Psoas muscle (tissue), 7 donors: ENCODE measurements at regions not wholly inside any gene's neighbourhood (a gene's known extent, or its start where the extent isn't known, plus 50 kb on each side); places are given as distances from the start of the nearest gene placed in this dataset.

ENCODE experiments used
- ATAC-seq, 4 donors: fragments of 200-7000 bp; cut with Tn5 transposase; one replicate each; pipeline ENCODE4 v1.9.1; 2020; ENCODE audit warnings: moderate library complexity in 3 of 4, mild to moderate bottlenecking in 2 of 4
- DNase-seq, 2 donors: peaks; one replicate each; pipeline ENCODE4 v3.0.0-alpha.2; 2020
- H3K27ac ChIP-seq: fragments of 200-600 bp; one replicate; pipeline ENCODE4 v1.8.0; 2022
- H3K27me3 ChIP-seq, 3 donors: fragments of 200-600 bp in 1 of 3; one replicate each; pipeline versions ENCODE4 v1.6.1 to v1.8.0; 2013 to 2022; ENCODE audit warnings: low read length in 2 of 3, mild to moderate bottlenecking in 2 of 3, moderate library complexity in 1 of 3; ENCODE audit not compliant: insufficient read depth in 3 of 3
- H3K36me3 ChIP-seq, 2 donors: fragments of 200-600 bp in 1 of 2; one replicate each; pipeline versions ENCODE4 v1.6.1 to v1.8.0; 2013 to 2022; ENCODE audit warnings: low read depth in 1 of 2, mild to moderate bottlenecking in 1 of 2, moderate library complexity in 1 of 2; ENCODE audit not compliant: insufficient read depth in 1 of 2
- H3K4me1 ChIP-seq: fragments of 200-600 bp; one replicate; pipeline ENCODE4 v1.8.0; 2022
- H3K4me3 ChIP-seq: fragments of 200-600 bp; one replicate; pipeline ENCODE4 v1.8.0; 2022; ENCODE audit warnings: mild to moderate bottlenecking
- H3K9me3 ChIP-seq: fragments of 200-600 bp; one replicate; pipeline ENCODE4 v1.8.0; 2022
- CTCF ChIP-seq: fragments of 200-600 bp; IDR thresholded peaks from one replicate; pipeline ENCODE4 v1.8.0; 2022; ENCODE audit warnings: antibody characterized with exemption
- WGBS, 3 donors: extraction: QIAGEN DNeasy Blood & Tissue Kit; methylation state at CpG; one replicate each; pipeline versions ENCODE4 v1.1.6 to v1.1.7; 2013; 5-methylcytosine and 5-hydroxymethylcytosine counted together
- intact Hi-C, 2 donors: fragments of 100-400 bp; cut with DNase I; formaldehyde crosslinking; loops; one replicate each; pipeline versions ENCODE4 v1.11.0 to v1.14.2; 2022
- donor health status: healthy with polysubstance abuse.
- donor health status: DM: no; HTN: no; CAD: no; lungs with moderate emphysema.
- donor health status: Bipolar disorder and iron deficiency.
- donor health status: healthy.
- donor health status: DM: yes; HTN: yes; CAD: no.
- donor health status: DM: no; HTN: no; CAD: no.
- donor health status: DM: yes; HTN: yes; CAD: no.

- Histone ChIP-seq H3K27ac (no peak overlapping the region), H3K4me3 (no peak overlapping the region), H3K9me3 (no peaks in the 10 kb centered on the region), H3K27me3 (peaks cover 0 to 3% (median 0%) of the 10 kb centered on the region in 3 donors), H3K4me1 (no peaks in the 10 kb centered on the region), H3K36me3 (no peaks in the 10 kb centered on the region)
- DNase-seq (no peak), ATAC-seq (no peak)
- 77 to 88% (median 86%) methylated on average over 1 of the region's 1 CpG for WGBS, 3 donors
- intact Hi-C loops: no loop called here
- no peak for TF ChIP-seq CTCF
Observed at GRCh38 chr14:70269582-70269981, 80.8 kb upstream of the SLC8A3 start.

- intact Hi-C loops: no loop called here
- no peaks in the 10 kb centered on the region for H3K4me1 ChIP-seq
- H3K4me3 ChIP-seq: no peak overlapping the region
- DNase-seq: no peak
- H3K36me3 ChIP-seq: no peaks in the 10 kb centered on the region
- no peak for ATAC-seq
- H3K27ac ChIP-seq: no peak overlapping the region
- H3K27me3 ChIP-seq: peaks cover 0 to 3% (median 0%) of the 10 kb centered on the region in 3 donors
- 73 to 82% (median 73%) methylated on average over 2 of the region's 2 CpGs for WGBS, 3 donors
- no peaks in the 10 kb centered on the region for H3K9me3 ChIP-seq
- no peak for TF ChIP-seq CTCF
Observed at GRCh38 chr14:70268760-70269159, 80.0 kb upstream of the SLC8A3 start.

- H3K36me3 ChIP-seq: no peaks in the 10 kb centered on the region
- no peaks in the 10 kb centered on the region for H3K9me3 ChIP-seq
- peaks cover 0 to 3% (median 0%) of the 10 kb centered on the region in 3 donors for H3K27me3 ChIP-seq
- H3K4me3 ChIP-seq: no peak overlapping the region
- ATAC-seq (no peak), DNase-seq (no peak)
- TF ChIP-seq CTCF: no peak
- 88 to 92% (median 89%) methylated on average over 2 of the region's 2 CpGs for WGBS, 3 donors
- intact Hi-C loops: no loop called here
- no peaks in the 10 kb centered on the region for H3K4me1 ChIP-seq
- no peak overlapping the region for H3K27ac ChIP-seq
Observed at GRCh38 chr14:70266157-70266556, 77.4 kb upstream of the SLC8A3 start.

- intact Hi-C loops: no loop called here
- Histone ChIP-seq H3K4me3 (no peak overlapping the region), H3K27me3 (peaks cover 0 to 3% (median 0%) of the 10 kb centered on the region in 3 donors), H3K27ac (no peak overlapping the region), H3K9me3 (no peaks in the 10 kb centered on the region), H3K4me1 (no peaks in the 10 kb centered on the region), H3K36me3 (no peaks in the 10 kb centered on the region)
- no peak for DNase-seq
- ATAC-seq: no peak
- no peak for TF ChIP-seq CTCF
- WGBS, 3 donors: 79 to 82% (median 80%) methylated on average over 2 of the region's 2 CpGs
Observed at GRCh38 chr14:70265422-70265821, 76.7 kb upstream of the SLC8A3 start.

- Histone ChIP-seq H3K4me3 (no peak overlapping the region), H3K4me1 (no peaks in the 10 kb centered on the region), H3K9me3 (no peaks in the 10 kb centered on the region), H3K27ac (no peak overlapping the region), H3K36me3 (no peaks in the 10 kb centered on the region), H3K27me3 (no peaks in the 10 kb centered on the region)
- WGBS, 3 donors: 95 to 97% (median 96%) methylated on average over 1 of the region's 1 CpG
- no peak for ATAC-seq
- no peak for TF ChIP-seq CTCF
- intact Hi-C loops: loop anchor here (2.0 to 10.0 kb wide), 2 partner anchors 175 to 215 kb away; no protein-coding TSS in a partner anchor
- no peak for DNase-seq
Observed at GRCh38 chr14:70259420-70259819, 70.7 kb upstream of the SLC8A3 start.
